ENCODE measurements at regions not wholly inside any gene's neighbourhood (a gene's known extent, or its start where the extent isn't known, plus 50 kb on each side); places are given as distances from the start of the nearest gene placed in this dataset.
A peak's percentile ranks its signal among the peaks of the same experiment; 100 is the strongest.

DNA sequence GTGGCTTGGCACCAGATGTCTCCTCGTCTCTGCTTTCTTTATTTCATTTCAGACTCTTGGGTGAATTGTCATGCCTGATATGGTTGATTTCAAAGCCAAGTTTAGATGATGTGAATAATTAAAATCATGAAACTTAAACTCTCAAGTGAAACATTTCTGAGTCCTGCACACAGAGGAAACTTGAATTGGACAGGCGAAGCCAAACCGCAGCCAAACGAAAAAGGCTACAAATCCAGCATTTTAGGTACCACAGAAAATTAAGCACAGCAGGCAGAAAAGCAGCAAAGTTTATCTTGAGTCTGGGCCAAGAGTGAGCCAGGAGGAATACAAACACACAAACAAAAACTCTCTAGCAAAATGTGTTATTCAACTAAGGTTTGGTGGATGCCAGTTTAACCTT is 659.8 kb upstream of the KLF4 start:
- POLR2A ChIA-PET = no interaction called here

More for the DNA sequence above, 659.8 kb upstream of the KLF4 start:
- TF ChIP-seq GATA2 (IDR thresholded peaks at IDR 0.05; ENCODE audit: insufficient read depth, insufficient read length, low read depth, low read length) (no peak), JUN (IDR thresholded peaks at IDR 0.05; ENCODE audit: borderline replicate concordance, insufficient read depth, insufficient read length, low read depth) (no peak), EZH2 (IDR thresholded peaks at IDR 0.05; ENCODE audit: borderline replicate concordance, low read depth, low read length, severe bottlenecking) (no peak), MYC (IDR thresholded peaks at IDR 0.05; ENCODE audit: low read depth, low read length) (no peak), POLR2A (IDR thresholded peaks at IDR 0.05; ENCODE audit: low read depth, low read length) (no peak), POLR2AphosphoS5 (IDR thresholded peaks at IDR 0.05; ENCODE audit: insufficient read depth, low read depth, low read length) (no peak), FOS (IDR thresholded peaks at IDR 0.05; ENCODE audit: borderline replicate concordance, insufficient read depth, low read length) (no peak)
- TF ChIP-seq, protein P1, sequence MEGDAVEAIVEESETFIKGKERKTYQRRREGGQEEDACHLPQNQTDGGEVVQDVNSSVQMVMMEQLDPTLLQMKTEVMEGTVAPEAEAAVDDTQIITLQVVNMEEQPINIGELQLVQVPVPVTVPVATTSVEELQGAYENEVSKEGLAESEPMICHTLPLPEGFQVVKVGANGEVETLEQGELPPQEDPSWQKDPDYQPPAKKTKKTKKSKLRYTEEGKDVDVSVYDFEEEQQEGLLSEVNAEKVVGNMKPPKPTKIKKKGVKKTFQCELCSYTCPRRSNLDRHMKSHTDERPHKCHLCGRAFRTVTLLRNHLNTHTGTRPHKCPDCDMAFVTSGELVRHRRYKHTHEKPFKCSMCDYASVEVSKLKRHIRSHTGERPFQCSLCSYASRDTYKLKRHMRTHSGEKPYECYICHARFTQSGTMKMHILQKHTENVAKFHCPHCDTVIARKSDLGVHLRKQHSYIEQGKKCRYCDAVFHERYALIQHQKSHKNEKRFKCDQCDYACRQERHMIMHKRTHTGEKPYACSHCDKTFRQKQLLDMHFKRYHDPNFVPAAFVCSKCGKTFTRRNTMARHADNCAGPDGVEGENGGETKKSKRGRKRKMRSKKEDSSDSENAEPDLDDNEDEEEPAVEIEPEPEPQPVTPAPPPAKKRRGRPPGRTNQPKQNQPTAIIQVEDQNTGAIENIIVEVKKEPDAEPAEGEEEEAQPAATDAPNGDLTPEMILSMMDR (IDR thresholded peaks at IDR 0.05; ENCODE audit: extremely low read depth in 1 of 2, insufficient read depth in 1 of 2, low read depth in 1 of 2, low read length in 2 of 2) = no peak
- TF ChIP-seq, protein P2, sequence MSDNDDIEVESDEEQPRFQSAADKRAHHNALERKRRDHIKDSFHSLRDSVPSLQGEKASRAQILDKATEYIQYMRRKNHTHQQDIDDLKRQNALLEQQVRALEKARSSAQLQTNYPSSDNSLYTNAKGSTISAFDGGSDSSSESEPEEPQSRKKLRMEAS (IDR thresholded peaks at IDR 0.05; ENCODE audit: insufficient read depth, insufficient read length) = no peak
- intact Hi-C loops (cut with micrococcal nuclease) (loop anchor here (10.0 kb wide), 2 partner anchors 435 to 865 kb away; partner anchors contain the start of gene RAD23B), dilution Hi-C loops (cut with MboI; ENCODE audit: extremely low pct_ligation_motif_present, low sequenced_read_pairs) (no loop called here)
- Histone ChIP-seq H3K9me1 (replicated peaks; ENCODE audit: control insufficient read depth, extremely low read depth, insufficient read depth, low read length) (no peaks in the 10 kb centered on the region), H4K20me1 (replicated peaks; ENCODE audit: control insufficient read depth, extremely low read depth, insufficient read depth, low read length) (no peaks in the 10 kb centered on the region), H3K9me3 (replicated peaks; ENCODE audit: control insufficient read depth, insufficient read depth, low read length) (no peaks in the 10 kb centered on the region), H3K9ac (replicated peaks; ENCODE audit: extremely low read depth, insufficient read depth, low read length) (no peak overlapping the region), H3K4me2 (ENCODE audit: insufficient read depth, low read length) (no peak overlapping the region), H3K36me3 (ENCODE audit: control insufficient read depth in 2 of 2, extremely low read depth in 1 of 2, insufficient read depth in 2 of 2, low read length in 2 of 2) (no peaks in the 10 kb centered on the region), H3K4me3 (replicated peaks in 1 of 3; ENCODE audit: insufficient read depth in 1 of 3, low read depth in 1 of 3, low read length in 3 of 3) (no peak overlapping the region), H3K27ac (ENCODE audit: insufficient read depth, low read depth, low read length) (no peak overlapping the region), H3K79me2 (ENCODE audit: control insufficient read depth, insufficient read depth, low read length) (no peaks in the 10 kb centered on the region), H3K27me3 (ENCODE audit: control insufficient read depth in 2 of 2, insufficient read depth in 2 of 2, low read length in 2 of 2) (no peaks in the 10 kb centered on the region), H2AFZ (ENCODE audit: low read depth, low read length) (no peak overlapping the region), H3K4me1 (ENCODE audit: control insufficient read depth, extremely low read depth, insufficient read depth, low read length) (peaks cover 28% of the 10 kb centered on the region)
- no TSS peak for BruUV-seq (replicated peaks)
- FAIRE-seq (no peak), DNase-seq (ENCODE audit: low read depth, low spot score) (peak; percentile 32)
- CTCF ChIA-PET = interaction anchor here (2.2 kb wide), 1 partner anchor 13 kb away, joined by 5 read pairs; no protein-coding TSS in a partner anchor

Measured in endothelial cell of umbilical vein (primary cell).